ENCODE measurements at regions not wholly inside any gene's neighbourhood (a gene's known extent, or its start where the extent isn't known, plus 50 kb on each side); places are given as distances from the start of the nearest gene placed in this dataset.
"Not testable (repeated sequence)": the region's sequence is repeated elsewhere in the genome, so short reads cannot be mapped to it uniquely, and the experiment has no call there.

GRCh38 chr9:66837242-66837937 lies 63.1 kb upstream of the ZNF658 start:
- not testable (repeated sequence) for H3K4me1 ChIP-seq (ENCODE audit: control insufficient read depth, insufficient read depth, low read length); DNase-seq; H3K27ac ChIP-seq (ENCODE audit: low read length); H3K27me3 ChIP-seq (ENCODE audit: control insufficient read depth, insufficient read depth, low read length); H3K4me3 ChIP-seq (ENCODE audit: low read length); H3K36me3 ChIP-seq (ENCODE audit: control insufficient read depth, insufficient read depth, low read length); H3K9me3 ChIP-seq (replicated peaks; ENCODE audit: control insufficient read depth, low read depth, low read length)
- no CpG with 5 or more reads among the region's 9 CpGs for WGBS (ENCODE audit: insufficient coverage)
